ENCODE measurements at regions not wholly inside any gene's neighbourhood (a gene's known extent, or its start where the extent isn't known, plus 50 kb on each side); places are given as distances from the start of the nearest gene placed in this dataset.
"Not testable (repeated sequence)": the region's sequence is repeated elsewhere in the genome, so short reads cannot be mapped to it uniquely, and the experiment has no call there.

DNA sequence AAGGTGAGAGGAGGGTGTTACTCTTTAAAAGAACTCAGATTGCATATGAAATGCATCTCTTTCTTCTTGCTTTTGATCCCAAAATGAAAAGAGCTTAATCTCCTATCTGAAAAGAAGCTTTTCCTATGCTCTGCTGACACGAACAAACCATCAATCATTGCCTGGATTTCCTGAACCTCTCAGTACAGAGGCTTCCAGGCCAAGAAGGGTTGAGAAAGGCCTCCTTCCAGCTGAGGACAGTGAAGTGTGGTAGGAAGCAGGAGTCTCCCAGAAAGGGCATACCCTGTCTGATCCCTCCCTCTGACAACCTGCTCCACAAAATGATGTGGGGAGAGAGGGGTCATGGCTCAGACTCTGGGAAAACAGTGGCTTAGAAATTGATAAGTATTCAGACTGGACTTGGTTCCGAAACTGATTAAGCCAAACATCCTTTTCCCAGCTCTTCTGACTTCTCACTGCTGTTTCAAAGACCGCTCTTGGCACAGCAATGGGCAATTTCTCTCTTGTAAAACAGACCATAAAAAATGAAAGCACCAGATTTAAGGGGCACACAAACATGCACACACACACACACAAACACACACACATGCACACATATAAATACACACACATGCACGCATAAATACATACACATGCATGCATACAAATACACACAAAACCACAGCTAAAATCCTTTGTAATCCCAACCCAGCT is 310.3 kb downstream of the SIPA1L2 start:
- DNase-seq = no peak

DNA sequence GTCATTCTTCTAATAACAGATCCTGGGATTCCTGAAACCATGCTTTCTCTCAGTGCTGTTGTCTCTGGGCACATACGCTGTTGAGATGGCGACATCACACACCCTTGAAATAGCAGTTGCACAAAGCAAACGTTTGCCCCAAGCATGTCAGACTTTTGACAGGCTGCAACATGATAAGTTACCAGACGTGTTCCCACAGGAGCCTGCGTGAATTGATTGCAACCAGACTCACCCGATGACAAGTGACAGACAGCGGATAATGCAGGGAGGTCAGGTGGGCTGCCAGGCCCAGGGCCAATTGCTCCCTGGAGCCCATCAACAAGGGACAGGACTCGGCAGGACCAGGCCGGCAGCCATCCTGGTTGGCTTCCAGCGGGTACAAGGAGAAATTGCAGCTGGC is 310.9 kb downstream of the SIPA1L2 start:
- no peak for DNase-seq

DNA sequence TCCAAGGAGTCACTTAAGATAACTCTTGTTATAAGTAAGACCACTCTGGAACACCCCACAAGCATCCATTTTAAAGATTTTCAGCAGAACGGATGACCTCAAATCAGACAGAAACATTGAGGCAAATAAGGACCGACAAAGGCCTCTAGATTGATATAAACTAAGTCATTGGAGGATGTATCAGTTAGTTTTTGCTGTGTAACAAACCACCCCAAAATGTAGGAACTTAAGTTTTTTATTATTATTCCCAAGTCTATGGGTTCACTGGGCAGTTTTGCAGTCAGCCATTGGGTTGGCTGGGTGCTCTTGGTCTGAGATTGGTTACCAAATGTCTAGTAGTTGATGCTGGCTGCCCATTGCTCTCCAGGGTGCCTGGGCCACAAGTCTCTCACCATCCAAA is 311.8 kb downstream of the SIPA1L2 start:
- DNase-seq = no peak

DNA sequence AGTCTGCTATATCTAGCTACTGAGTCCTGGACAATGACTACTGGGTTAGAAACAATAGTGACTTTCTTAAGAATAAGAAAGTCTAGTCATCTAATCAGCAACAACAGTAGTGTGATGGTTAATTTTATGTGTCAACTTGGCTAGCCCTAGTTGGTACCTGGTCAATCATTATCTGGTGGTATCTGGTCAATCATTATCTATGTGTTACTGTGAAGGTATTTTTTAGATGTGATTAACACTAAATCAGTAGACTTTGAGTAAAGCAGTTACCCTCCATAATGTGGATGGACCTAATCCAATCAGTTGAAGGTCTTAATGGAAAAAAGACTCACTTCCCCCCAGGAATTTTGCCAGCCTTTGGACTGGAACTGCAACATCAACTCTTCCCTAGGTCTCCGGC is 312.6 kb downstream of the SIPA1L2 start:
- DNase-seq = no peak

DNA sequence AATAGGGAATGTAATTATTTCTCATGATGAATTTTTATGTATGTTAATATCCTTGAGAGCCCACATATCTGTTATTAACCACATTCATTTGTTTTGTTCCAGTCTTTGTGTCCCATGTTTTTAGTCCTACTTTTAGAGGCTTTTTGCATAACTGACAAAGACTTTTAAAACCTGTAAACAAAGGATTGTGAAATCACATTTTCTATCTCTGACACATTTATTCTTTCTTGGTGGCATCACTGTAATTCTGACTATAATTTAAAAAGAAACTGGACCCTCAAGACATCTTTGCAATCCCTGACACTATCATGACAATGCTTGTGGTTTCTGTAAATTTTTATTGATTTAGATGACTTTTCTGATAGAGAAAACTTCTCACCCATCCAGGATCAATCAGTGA is 313.1 kb downstream of the SIPA1L2 start:
- no peak for DNase-seq

DNA sequence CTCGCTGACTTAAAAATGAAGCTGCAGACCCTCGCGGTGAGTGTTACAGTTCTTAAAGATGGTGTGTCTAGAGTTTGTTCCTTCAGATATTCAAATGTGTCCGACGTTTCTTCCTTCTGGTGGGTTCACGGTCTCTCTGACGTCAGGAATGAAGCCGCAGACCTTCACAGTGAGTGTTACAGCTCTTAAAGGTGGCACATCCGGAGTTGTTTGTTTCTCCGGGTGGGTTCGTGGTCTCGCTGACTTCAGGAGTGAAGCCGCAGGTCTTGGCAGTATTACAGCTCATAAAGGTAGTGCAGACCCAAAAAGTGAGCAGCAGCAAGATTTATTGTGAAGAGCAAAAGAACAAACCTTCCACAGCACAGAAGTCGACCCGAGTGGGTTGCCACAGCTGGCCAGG is 316.1 kb downstream of the SIPA1L2 start:
- DNase-seq = not testable (repeated sequence)

DNA sequence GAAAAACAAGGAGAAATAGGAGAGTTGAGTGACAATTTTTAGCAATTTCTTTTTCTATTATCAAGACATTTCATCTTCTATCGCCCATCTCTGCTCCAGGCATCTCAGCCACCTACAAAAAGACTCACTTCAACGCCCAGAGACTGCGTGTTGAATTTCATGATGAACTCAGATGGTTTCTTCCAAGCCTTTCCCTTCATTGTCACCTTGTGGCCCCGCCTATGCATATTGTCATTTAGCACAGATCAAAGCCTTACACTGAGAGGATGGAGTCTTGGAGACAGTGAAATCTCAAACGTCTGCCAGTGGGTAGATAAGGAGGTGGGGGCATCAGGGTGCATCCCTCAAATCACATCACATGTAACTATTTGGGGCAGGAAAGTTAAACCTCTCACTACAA is 319.4 kb downstream of the SIPA1L2 start:
- no peak for DNase-seq

DNA sequence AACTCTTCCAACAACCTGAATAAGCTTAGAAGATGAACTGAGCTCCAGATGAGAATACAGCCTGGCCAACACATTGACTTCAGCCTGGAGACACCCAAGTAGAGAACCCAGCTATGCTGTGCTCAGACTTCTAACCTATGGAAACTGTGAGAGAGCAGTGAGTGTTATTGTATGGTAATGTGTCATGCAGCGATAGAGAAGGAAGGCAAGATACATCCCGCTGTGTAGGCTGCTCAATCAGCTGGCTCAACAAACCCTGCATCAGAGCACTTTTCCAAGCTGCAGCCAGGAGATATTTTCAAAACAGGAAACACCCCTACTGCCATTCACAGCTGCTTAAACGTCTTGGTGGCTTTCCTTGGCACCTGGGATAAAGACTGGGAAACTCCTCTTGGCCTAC is 321.3 kb downstream of the SIPA1L2 start:
- DNase-seq = no peak

DNA sequence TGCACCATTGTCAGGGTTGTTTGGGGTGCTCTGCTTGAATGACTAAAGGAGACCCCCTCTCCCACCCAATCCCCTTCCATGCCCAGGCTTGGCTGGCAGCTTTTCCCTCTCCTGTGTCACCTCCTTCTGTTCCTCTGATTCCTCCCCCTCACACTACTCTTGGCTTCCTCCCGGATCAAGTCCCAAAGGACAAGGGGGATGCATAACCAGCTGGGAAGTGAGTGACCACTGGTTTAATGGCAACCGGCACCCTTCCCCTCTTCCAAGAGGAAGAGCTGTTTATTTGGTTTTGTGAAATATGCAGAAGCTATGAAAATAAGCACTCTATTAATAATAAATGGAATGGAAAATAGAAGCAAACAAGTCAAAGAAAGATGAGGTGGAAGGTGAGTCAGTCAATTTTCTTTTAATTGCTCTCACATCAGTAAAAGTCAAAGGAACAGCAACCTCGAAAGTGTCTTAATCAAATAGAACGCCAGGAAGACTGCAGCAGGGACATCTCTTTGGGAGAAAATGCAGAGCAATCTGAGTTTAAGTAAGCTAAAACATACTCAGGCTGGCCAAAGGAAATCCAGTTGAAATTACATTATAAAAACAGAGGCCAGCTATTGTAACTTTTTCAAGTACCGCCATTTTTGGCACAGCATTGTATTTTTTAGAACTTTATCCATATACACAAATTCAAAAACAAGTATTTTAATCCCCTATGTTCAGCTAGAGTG is 322.5 kb downstream of the SIPA1L2 start:
- DNase-seq = no peak

DNA sequence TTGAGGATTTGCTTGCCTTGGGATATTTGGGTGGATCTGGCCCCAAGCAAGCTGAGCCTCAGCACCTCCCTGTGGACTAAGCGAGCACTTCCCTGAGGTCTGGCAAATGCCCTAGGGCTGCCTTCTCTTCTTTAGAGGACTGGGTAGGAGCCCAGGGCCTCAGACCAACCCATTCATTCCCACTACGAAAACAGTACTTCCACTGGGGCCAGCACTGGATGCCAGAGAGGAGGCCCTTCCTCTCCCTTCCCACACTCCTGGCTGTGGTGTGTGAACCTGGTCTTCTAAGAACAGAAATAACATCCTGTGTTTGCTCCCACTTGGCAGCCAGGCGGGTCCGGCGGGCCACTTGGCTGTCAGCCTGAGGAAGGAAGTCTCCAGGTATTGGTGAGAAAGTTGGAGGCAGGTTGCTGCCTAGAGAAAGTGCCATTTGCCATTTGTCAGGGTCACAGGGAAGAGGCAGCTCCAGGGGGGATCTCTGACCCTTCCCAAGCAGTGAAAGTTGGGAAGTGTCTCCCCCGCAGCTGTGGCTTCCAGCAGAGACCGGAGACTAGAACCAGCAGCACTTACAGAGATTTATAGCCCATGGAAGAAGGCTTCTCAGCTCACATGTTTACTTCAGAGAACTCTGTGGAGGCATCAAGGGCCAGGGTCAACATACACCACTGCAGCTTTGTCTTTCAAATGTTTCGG is 323.5 kb downstream of the SIPA1L2 start:
- no peak for DNase-seq

DNA sequence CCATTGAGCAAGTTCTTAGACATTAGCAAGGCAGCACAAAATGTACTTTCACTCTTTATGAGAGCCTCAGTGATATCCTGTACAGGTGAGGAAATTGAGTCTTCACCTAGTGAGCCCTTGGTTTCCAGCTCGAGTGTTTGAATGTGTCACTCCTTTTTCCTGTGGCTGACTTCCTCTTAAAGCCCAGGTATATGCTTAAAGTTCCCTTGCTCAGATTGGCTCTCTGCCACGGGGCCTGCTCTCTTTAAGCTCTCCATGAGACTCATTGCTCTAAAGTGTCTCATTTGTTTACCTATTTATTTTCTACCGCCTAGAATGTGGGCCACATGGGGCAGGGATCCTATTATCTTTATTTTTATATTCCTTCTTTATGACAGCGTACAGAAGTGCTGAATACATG is 324.9 kb downstream of the SIPA1L2 start:
- no peak for DNase-seq

DNA sequence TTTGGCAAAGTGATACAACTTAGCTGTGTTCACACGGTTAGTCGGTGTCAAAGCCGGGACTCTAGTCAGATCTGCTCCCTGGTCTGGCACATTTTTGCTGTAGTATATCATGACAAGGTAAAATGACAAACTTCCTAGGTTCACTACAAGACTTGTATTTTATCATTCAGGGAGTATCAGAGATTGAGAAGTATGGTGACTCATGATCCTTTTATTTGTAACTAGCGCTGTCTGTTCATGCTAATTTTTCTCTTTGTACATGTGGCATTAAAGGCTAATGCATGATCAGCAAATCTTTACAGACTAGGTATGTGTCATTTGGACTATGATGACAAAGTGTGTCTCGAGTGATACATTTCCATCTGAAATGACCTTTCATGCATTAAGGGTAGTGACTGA is 326.7 kb downstream of the SIPA1L2 start:
- DNase-seq = no peak

DNA sequence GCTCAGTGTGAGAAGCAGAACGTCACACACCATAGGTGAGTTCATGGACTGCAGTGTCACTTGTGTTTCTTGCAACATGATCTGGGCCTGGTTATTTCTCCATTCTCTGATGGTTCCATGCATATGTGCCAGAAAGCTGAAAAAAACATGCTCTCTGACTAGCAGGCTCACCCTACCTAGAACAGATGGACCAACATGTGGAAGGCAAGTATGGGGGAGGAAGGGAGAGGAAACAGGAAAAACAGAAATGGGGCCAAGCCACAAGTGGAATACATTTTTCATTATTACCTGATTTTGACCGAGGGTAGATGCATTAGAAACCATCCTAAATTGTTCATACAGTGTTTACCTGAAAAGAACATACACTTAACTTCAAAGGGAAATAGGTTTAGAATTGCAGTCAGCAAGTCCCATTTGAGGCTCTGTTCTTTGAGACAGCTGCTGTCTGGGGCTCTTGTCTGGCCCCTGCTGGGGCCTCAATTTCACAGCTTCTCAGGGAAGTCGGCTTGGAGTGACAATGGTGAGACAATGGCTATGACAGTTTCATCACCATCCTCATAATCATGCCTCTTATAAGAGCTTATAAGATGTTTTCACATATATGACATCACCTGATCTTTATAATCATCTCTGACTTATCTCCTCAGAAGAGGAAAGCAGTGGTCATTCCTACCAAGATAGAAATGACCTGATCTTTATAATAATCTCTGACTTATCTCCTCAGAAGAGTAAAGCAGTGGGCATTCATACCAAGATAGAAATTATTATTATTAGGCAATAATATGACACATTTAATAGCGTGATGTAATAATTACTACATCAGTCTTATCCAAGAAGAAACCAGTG is 327.3 kb downstream of the SIPA1L2 start:
- DNase-seq = no peak

DNA sequence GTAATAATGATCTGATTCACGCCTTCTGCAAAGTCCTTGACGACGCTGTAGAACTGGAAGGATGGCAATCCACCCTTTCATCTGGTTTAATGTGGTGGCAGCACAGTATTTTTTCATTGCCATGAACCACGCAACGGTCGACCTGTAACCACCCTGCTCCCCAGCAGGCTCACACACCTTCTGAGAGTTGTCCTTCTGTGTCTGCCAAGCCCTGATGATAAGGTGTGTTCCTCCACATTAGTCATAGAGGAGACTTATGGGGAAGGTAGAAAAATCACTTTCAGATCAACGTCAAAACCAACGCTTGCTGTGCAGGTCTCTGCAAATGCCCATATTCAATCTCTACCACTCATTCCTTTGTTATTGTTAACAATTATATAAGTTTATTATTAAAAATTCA is 328.7 kb downstream of the SIPA1L2 start:
- DNase-seq = no peak

DNA sequence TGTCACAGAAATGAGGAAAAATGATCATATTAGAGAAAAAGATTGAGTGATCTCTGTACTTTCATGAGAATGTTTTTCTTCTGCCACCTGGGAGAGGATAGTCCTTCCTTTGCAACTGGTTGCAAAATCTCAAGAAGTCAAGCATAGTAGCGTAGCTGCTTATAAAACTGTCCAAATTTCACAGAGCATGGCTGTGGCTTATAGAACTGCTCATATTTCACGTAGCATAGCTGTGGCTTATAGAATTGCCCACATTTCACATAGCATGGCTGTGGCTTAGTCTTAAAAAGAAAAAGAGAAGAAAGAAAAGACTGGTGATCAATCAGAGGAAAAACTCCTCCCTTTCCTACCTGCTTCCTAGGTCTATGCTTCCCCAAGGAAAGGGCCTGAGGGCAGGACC is 329.5 kb downstream of the SIPA1L2 start:
- DNase-seq = no peak

DNA sequence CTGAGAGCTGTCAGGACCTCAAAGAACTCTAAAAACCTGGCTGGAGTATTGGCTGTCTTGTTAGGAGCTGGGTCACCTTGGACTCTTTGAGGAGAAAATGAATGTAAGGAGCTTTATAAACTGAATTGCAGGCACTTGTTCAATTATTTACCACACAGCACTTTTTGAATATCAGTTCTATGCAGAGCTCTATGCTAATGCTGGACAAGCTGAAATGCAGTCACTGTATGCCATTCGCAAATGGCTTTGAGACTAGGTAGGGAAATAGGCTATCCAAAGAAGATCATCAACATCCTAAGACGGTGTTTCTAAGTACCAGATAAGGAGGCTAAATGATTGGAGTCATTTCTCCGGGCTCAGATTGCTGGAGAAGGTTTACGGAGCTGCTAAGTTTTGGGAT is 333.5 kb downstream of the SIPA1L2 start:
- DNase-seq = no peak

DNA sequence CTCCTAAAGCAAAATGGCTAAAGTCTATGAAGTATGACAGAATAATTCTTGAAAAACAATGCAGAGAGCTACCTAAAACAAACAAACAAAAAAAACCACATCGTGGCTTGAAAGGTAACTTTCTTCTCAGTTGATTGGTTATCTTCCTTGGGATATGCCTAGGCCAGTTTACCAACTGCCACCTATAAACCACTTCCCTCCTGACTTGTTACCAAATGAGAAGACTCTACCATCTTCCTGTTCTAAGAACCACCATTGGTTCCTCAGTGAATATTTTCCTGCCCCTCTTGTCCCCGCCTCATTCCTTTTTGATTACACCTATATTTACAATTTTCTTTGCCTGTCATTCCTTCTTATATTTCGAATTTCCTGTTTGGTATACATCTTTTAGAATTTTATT is 336.6 kb downstream of the SIPA1L2 start:
- no peak for DNase-seq

DNA sequence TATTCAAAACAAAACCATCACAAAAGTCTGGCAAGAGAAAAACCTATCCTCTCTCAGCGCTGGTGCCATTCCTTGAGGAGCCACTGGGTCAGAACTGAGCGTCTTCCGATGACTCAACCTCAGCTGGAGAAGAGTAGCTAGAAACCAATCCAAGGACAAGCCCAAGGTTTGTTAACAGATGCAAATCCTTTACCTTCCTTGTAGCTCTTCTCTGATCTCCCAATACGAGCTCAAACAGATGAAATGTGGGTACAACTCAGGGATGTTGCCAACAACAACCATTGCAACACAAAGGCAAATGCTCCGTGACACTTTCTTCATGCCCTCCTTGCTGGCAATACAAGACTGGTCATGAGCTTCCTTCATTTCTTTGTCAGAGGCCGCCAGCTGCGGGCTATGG is 337.1 kb downstream of the SIPA1L2 start:
- no peak for DNase-seq

DNA sequence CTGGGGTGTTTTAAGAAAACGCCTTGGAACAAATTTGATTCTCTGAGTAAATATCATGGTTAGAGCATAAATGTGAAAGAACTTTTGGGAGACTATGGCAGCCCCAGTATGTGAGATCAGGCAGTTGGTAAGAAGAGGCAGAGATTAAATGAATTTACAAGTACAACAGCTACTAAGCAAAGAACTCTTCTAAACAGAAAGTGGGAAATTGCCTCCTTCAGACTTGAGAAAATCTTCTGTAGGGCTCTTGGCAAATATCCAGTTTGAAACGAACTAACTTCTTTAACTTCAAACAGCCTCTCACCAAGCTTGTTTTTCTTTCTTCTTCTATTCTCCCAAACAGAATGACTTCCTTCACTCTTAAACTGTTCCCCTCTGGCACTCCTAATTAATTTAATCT is 337.7 kb downstream of the SIPA1L2 start:
- DNase-seq = no peak

DNA sequence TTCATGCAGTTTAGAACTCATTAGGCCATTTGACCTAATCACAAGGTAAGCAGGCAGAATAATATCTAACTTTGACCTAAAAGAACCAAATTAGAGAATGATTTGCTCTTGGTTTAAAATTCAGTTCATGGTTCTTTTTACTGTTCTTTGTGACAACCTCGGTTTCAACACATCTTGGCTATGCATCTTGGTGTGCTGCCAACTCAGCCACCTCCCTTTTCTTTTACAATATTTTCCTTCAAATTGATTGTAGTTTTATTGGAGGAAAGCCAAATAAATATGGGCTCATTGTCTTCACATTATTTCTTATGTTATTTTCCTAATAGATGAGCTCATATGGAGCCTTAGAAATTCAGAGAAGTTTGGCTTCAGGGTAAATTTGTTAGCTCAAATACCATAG is 338.3 kb downstream of the SIPA1L2 start:
- DNase-seq = peak in 1 of 56 donors; percentile 1

DNA sequence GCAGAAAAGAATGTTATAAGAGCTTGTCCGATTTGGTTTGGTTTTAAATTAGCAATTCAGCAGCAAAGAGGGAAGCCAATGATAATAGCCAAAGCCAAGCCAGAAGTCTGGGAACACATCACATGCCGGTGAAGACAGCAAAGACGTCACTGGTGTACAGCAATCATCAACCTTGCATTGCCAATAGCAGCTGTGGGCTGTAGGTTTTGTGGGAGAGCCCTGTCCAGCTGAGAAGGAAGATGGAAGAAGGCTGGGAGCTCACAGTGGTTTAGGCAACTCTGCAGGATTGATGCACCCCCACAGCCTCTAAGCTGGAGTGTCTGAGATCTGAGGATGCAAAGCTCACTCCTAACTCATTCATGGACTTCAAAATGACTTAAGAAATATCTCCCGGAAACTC is 338.7 kb downstream of the SIPA1L2 start:
- DNase-seq = no peak

DNA sequence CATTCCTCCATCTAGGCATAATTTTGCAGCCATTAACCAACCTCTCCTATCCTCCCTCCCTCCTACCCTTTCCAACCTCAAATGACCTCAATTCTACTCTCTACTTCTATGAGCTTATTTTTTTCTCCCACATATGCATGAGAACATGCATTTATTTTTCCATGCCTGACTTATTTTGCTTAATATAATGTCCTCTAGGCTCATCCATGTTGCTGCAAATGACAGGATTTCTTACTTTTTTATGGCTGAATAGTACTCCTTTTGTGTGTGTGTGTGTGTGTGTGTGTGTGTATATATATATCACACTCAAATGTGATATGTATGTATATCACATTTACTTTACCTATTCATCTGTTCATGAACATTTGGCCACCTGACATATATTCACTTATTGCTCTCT is 339.4 kb downstream of the SIPA1L2 start:
- DNase-seq = no peak
